Right lobe of liver (tissue), 4 donors: ENCODE measurements at regions not wholly inside any gene's neighbourhood (a gene's known extent, or its start where the extent isn't known, plus 50 kb on each side); places are given as distances from the start of the nearest gene placed in this dataset.

Source experiments
- CTCF ChIP-seq, 4 donors: fragments of 200-600 bp in 3 of 4; fragments of 450-650 bp in 1 of 4; IDR thresholded peaks; one replicate each; pipeline versions ENCODE4 v1.5.1 to v1.8.0; 2016 to 2022; ENCODE audit warnings: antibody characterized with exemption in 4 of 4, mild to moderate bottlenecking in 2 of 4
- POLR2A ChIP-seq: fragments of 450-650 bp; IDR thresholded peaks from one replicate; pipeline ENCODE4 v1.6.1; 2017; ENCODE audit warnings: antibody characterized with exemption, mild to moderate bottlenecking
- donor health status: DM: no; HTN: no; CAD: no.
- donor health status: DM: no; HTN: no; CAD: no.
- donor health status: DM: no; HTN: yes; CAD: no.

- no peak for TF ChIP-seq CTCF (IDR thresholded peaks at IDR 0.05)
- no peak for TF ChIP-seq POLR2A
Measured at GRCh38 chr18:25896956-25897355, 193.5 kb downstream of the SS18 start.
